ENCODE measurements at regions not wholly inside any gene's neighbourhood (a gene's known extent, or its start where the extent isn't known, plus 50 kb on each side); places are given as distances from the start of the nearest gene placed in this dataset. TPM values are rescaled to one million over a fixed set of nuclear protein-coding genes. Genes with fewer than 3 reads are reported as not detected.
"Not testable (repeated sequence)": the region's sequence is repeated elsewhere in the genome, so short reads cannot be mapped to it uniquely, and the experiment has no call there.

- H3K27me3 Mint-ChIP-seq (ENCODE audit: unreplicated experiment); H3K9me3 Mint-ChIP-seq (ENCODE audit: low read depth, unreplicated experiment); BruUV-seq (replicated peaks); H3K27ac Mint-ChIP-seq (ENCODE audit: unreplicated experiment); intact Hi-C loops (cut with micrococcal nuclease; ENCODE audit: unreplicated experiment); H3K36me3 Mint-ChIP-seq (ENCODE audit: insufficient read depth, unreplicated experiment); H3K4me3 Mint-ChIP-seq (ENCODE audit: low read depth, unreplicated experiment); CTCF ChIA-PET; H3K4me1 Mint-ChIP-seq (ENCODE audit: low read depth, unreplicated experiment): not testable (repeated sequence)
- peak; percentile 49 for DNase-seq
These were observed 168.4 kb downstream of the OR4F15 start for GRCh38 chr15:101980206-101980910.

Small RNAs in the stretch of these regions (microRNA-seq; reads per million reads assigned to microRNA genes)
- not detected for gene MIR1302-10
- not detected for gene MIR6859-3
